OCI-M1 (cell line): ENCODE measurements at regions not wholly inside any gene's neighbourhood (a gene's known extent, or its start where the extent isn't known, plus 50 kb on each side); places are given as distances from the start of the nearest gene placed in this dataset.
"Not testable (repeated sequence)": the region's sequence is repeated elsewhere in the genome, so short reads cannot be mapped to it uniquely, and the experiment has no call there.

Experiments used
- DNase-seq: peaks from one replicate; lab custom pipeline; 2025; lab: John Stamatoyannopoulos, UW

DNA sequence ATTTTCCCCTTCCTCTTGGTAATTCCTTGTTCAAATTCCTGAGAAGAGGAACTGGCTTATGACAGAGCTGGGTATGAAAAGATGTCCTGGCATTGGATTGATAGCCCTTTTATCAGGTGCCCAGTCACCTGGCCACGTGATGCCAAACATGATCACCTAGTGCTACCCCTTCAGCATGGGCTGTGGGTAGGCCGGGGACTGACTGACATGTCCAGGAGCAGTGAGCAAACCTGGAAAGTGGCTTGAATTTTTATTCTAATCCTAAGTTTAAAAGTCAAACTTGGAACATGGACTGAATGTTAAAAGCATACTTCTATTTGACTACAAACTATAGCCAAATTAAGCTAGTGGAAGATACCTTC, 99.7 kb upstream of the CXCL13 start:
- no peak for DNase-seq

DNA sequence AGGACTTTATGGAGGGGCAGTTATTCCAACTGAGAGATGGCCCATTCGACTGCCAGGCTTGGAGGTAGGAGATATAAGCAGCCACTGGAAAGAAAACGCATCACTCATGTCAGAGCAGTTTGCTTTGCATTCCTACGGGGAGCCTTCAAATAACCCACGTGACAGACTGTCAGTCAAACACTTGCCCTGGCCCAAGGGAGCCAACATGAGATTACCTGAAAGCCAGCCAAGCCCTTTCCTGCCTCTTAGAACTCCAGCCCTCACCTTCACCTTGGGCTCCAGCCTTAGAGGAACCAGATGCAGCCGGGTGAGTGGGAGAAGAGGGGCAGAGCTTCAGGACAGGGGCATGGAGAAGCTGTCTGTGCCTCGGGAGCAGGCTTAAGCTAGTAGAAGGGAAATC, 95.3 kb upstream of the CXCL13 start:
- no peak for DNase-seq

DNA sequence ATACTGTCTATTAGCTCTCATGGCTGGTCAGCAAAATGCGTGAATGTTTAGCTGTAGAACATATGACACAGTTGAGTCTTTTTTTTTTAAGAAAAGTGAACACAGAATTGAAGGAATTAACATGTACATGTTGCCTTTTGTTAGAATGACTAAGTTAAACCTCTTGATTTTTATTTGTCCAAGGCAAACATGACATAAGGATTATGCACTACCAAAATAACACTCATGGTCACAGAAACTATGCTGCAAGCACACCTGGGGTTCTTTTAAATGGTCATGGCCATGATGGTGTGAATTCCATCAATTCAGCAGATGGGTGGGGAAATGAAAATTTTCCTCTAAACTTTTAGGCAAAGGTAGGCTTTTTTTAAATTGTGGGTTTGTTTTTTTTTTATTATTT, 80.1 kb upstream of the CXCL13 start:
- DNase-seq = no peak

DNA sequence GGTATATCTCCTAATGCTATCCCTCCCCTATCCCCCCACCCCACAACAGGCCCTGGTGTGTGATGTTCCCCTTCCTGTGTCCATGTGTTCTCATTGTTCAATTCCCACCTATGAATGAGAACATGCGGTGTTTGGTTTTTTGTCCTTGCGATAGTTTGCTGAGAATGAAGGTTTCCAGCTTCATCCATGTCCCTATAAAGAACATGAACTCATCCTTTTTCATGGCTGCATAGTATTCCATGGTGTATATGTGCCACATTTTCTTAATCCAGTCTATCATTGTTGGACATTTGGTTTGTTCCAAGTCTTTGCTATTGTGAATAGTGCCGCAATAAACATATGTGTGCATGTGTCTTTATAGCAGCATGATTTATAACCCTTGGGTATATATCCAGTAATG, 77.7 kb upstream of the CXCL13 start:
- not testable (repeated sequence) for DNase-seq

DNA sequence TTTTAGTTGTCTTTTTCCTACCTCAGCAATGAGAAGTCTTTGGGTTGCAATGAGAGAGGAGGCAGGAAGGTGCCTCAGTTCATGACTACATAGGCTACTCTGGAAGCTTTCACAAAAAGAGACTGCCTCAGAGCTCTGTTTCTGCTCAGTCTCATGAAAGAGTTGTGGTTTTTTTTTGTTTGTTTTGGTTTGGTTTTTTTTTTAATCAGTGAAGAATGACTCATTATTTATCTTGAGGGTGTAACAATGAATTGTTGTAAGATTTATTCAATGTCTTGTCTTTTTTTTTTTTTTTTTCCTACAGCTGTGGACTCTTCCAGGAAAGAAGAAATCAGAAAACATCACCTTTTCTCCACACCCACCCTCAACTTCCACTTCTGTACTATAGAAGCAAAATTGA, 67.5 kb upstream of the CXCL13 start:
- peak; percentile 33 for DNase-seq

DNA sequence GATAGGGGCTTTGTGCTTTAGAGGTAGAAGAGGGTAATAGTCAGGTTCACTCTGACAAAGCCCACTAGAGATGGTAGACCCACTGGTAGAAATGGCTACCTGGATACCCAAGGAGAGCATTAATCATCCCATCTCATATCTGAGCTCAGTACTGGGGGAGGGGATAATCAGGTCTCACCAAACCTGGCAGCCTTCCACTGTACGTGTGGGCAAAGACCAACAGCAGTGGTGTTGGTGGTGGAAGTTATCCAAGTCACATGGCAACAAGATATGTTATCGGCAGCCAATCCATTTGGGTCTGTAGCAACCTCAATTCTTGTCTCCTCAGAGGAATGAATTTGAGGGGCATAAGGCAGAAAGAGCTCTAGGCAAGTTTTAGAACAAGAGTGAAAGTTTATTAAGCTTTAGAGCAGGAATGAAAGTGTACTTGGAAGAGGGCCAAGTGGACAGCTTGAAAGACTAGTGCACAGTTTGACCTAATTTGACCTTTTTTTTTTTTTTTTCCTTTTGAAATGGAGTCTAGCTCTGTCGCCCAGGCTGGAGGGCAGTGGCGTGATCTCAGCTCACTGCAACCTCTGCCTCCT, 67.0 kb upstream of the CXCL13 start:
- DNase-seq = peak; percentile 46
